Endothelial cell of umbilical vein (primary cell): ENCODE measurements at regions not wholly inside any gene's neighbourhood (a gene's known extent, or its start where the extent isn't known, plus 50 kb on each side); places are given as distances from the start of the nearest gene placed in this dataset.

Source experiments
- BruUV-seq: library from RNA; stranded (reverse); fragments of 400-500 nt; replicated peaks from 2 replicates; lab custom pipeline; 2021; lab: Mats Ljungman, UMichigan
- CTCF ChIA-PET: fragments of 300-600, 350-600 bp; sonication (Branson Sonifier 250); formaldehyde crosslinking; loops from one replicate; lab custom pipeline; 2021; ENCODE audit warnings: antibody characterized with exemption, inconsistent platforms; lab: Charles Lee
- POLR2A ChIA-PET: fragments of 300-600, 350-600 bp; sonication (Branson Sonifier 250); formaldehyde crosslinking; loops from one replicate; lab custom pipeline; 2021; ENCODE audit warnings: antibody characterized with exemption, inconsistent platforms; lab: Charles Lee
- DNase-seq: peaks from one replicate; pipeline ENCODE4 v3.0.0-alpha.2; 2011; ENCODE audit warnings: low read depth, low spot score
- FAIRE-seq: peaks from 2 replicates; lab custom pipeline; 2011; peaks lifted over from hg19 to GRCh38; lab: Jason Lieb, UNC
- H2AFZ ChIP-seq: 2 replicates; pipeline ENCODE4 v1.6.0; 2012; ENCODE audit warnings: low read depth, low read length, control low read depth, inconsistent platforms
- H3K27ac ChIP-seq: 2 replicates; pipeline ENCODE4 v1.5.1; 2011; ENCODE audit warnings: low read depth, mild to moderate bottlenecking, control low read depth, low read length, moderate library complexity; ENCODE audit not compliant: insufficient read depth
- H3K27me3 ChIP-seq, 2 experiments: 2 replicates each; pipeline versions ENCODE4 v1.6.0 to v1.6.1; 2011; ENCODE audit warnings: low read length in 2 of 2, mixed read lengths in 1 of 2; ENCODE audit not compliant: control insufficient read depth in 2 of 2, insufficient read depth in 2 of 2
- H3K36me3 ChIP-seq, 2 experiments: 2 replicates in 1 of 2; 3 replicates in 1 of 2; pipeline ENCODE4 v1.5.1; 2011; ENCODE audit warnings: low read length in 2 of 2, mild to moderate bottlenecking in 1 of 2, moderate library complexity in 1 of 2; ENCODE audit not compliant: control insufficient read depth in 2 of 2, insufficient read depth in 2 of 2; ENCODE audit errors: extremely low read depth in 1 of 2
- H3K4me1 ChIP-seq: 3 replicates; pipeline ENCODE4 v1.5.1; 2011; ENCODE audit warnings: mild to moderate bottlenecking, low read length; ENCODE audit not compliant: control insufficient read depth, insufficient read depth; ENCODE audit errors: extremely low read depth
- H3K4me2 ChIP-seq: 2 replicates; pipeline ENCODE4 v1.6.1; 2011; ENCODE audit warnings: low read length, control low read depth, mixed read lengths; ENCODE audit not compliant: insufficient read depth
- H3K4me3 ChIP-seq, 3 experiments: fragments of 200-600 bp in 1 of 3; sonication (generic), shearing (Covaris generic) in 1 of 3; replicated peaks in 1 of 3; 2 replicates each; pipeline ENCODE4 v1.5.1; 2011 to 2016; ENCODE audit warnings: control low read depth in 3 of 3, low read length in 3 of 3, mild to moderate bottlenecking in 2 of 3, inconsistent platforms in 1 of 3, low read depth in 1 of 3, moderate library complexity in 1 of 3; ENCODE audit not compliant: insufficient read depth in 1 of 3
- H3K79me2 ChIP-seq: 2 replicates; pipeline ENCODE4 v1.6.0; 2012; ENCODE audit warnings: low read length, inconsistent platforms; ENCODE audit not compliant: control insufficient read depth, insufficient read depth
- H3K9ac ChIP-seq: replicated peaks from 2 replicates; pipeline ENCODE3; 2011; ENCODE audit warnings: low read length, control low read depth; ENCODE audit not compliant: insufficient read depth; ENCODE audit errors: extremely low read depth
- H3K9me1 ChIP-seq: replicated peaks from 3 replicates; pipeline ENCODE4 v1.6.0; 2011; ENCODE audit warnings: mild to moderate bottlenecking, low read length; ENCODE audit not compliant: control insufficient read depth, insufficient read depth; ENCODE audit errors: extremely low read depth
- H3K9me3 ChIP-seq: replicated peaks from 2 replicates; pipeline ENCODE4 v1.5.1; 2012; ENCODE audit warnings: low read length, inconsistent platforms; ENCODE audit not compliant: control insufficient read depth, insufficient read depth
- H4K20me1 ChIP-seq: replicated peaks from 2 replicates; pipeline ENCODE3; 2011; ENCODE audit warnings: mild to moderate bottlenecking, low read length; ENCODE audit not compliant: control insufficient read depth, insufficient read depth; ENCODE audit errors: extremely low read depth
- CTCF ChIP-seq, 2 donors: IDR thresholded peaks; 1 replicate in 1 of 2; 2 replicates in 1 of 2; pipeline ENCODE4 v1.5.1; 2011; ENCODE audit warnings: low read length in 2 of 2, mild to moderate bottlenecking in 2 of 2, moderate library complexity in 2 of 2, control low read depth in 1 of 2, inconsistent platforms in 1 of 2, low read depth in 1 of 2; ENCODE audit not compliant: insufficient read depth in 1 of 2; ENCODE audit errors: extremely low read depth in 1 of 2
- EZH2 ChIP-seq: IDR thresholded peaks from 2 replicates; pipeline ENCODE4 v1.6.1; 2012; ENCODE audit warnings: borderline replicate concordance, low read depth, mild to moderate bottlenecking, moderate library complexity, low read length, inconsistent platforms; ENCODE audit not compliant: severe bottlenecking
- FOS ChIP-seq: IDR thresholded peaks from 2 replicates; pipeline ENCODE4 v1.6.1; 2011; ENCODE audit warnings: mild to moderate bottlenecking, low read length, moderate library complexity, borderline replicate concordance; ENCODE audit not compliant: insufficient read depth
- GATA2 ChIP-seq: IDR thresholded peaks from 2 replicates; pipeline ENCODE4 v1.7.0; 2011; ENCODE audit warnings: low read depth, mild to moderate bottlenecking, moderate library complexity, mixed read lengths, low read length; ENCODE audit not compliant: insufficient read length, insufficient read depth
- JUN ChIP-seq: IDR thresholded peaks from 2 replicates; pipeline ENCODE4 v1.6.1; 2011; ENCODE audit warnings: borderline replicate concordance, low read depth; ENCODE audit not compliant: insufficient read length, insufficient read depth
- MYC ChIP-seq: IDR thresholded peaks from one replicate; pipeline ENCODE4 v1.6.1; 2011; ENCODE audit warnings: mild to moderate bottlenecking, low read depth, low read length
- POLR2A ChIP-seq: IDR thresholded peaks from 2 replicates; pipeline ENCODE4 v1.6.1; 2012; ENCODE audit warnings: low read depth, mild to moderate bottlenecking, control low read depth, low read length
- POLR2AphosphoS5 ChIP-seq: IDR thresholded peaks from 2 replicates; pipeline ENCODE4 v1.6.1; 2012; ENCODE audit warnings: low read depth, mild to moderate bottlenecking, control low read depth, low read length, moderate library complexity; ENCODE audit not compliant: insufficient read depth
- dilution Hi-C: fragments of 300-500 bp; cut with MboI; formaldehyde crosslinking; loops from one replicate; pipeline ENCODE4 v1.15.0; 2019; ENCODE audit warnings: low sequenced_read_pairs; ENCODE audit not compliant: extremely low pct_ligation_motif_present
- intact Hi-C: fragments of 100-400 bp; cut with micrococcal nuclease; formaldehyde crosslinking; loops from one replicate; pipeline ENCODE4 v1.10.0; 2022
- TF ChIP-seq, protein P1 (sequence below): IDR thresholded peaks from 2 replicates; pipeline ENCODE4 v1.6.1; 2011; ENCODE audit not compliant: insufficient read depth, insufficient read length

GRCh38 chr2:181126311-181126868 is 146.0 kb downstream of the UBE2E3 start:
- H3K4me3 ChIP-seq, result no peak overlapping the region
- ChIA-PET POLR2A (no interaction called here), CTCF (no interaction called here)
- intact Hi-C loops (no loop called here), dilution Hi-C loops (no loop called here)
- no peak for FAIRE-seq
- no peaks in the 10 kb centered on the region for H4K20me1 ChIP-seq
- TF ChIP-seq POLR2AphosphoS5 (no peak), POLR2A (no peak), FOS (no peak), JUN (no peak), CTCF (IDR thresholded peaks at IDR 0.05; ENCODE audit: extremely low read depth in 1 of 2, insufficient read depth in 1 of 2, low read depth in 1 of 2, low read length in 2 of 2) (no peak), MYC (no peak), EZH2 (no peak), GATA2 (no peak)
- TF ChIP-seq, protein P1, sequence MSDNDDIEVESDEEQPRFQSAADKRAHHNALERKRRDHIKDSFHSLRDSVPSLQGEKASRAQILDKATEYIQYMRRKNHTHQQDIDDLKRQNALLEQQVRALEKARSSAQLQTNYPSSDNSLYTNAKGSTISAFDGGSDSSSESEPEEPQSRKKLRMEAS, result no peak
- BruUV-seq, result no TSS peak
- peaks cover 16% of the 10 kb centered on the region for H3K4me1 ChIP-seq
- no peak for DNase-seq
- H3K27me3 ChIP-seq, result no peaks in the 10 kb centered on the region
- no peak overlapping the region for H2AFZ ChIP-seq
- no peaks in the 10 kb centered on the region for H3K36me3 ChIP-seq
- H3K9ac ChIP-seq, result no peak overlapping the region
- no peaks in the 10 kb centered on the region for H3K79me2 ChIP-seq
- no peak overlapping the region for H3K4me2 ChIP-seq
- no peak overlapping the region for H3K27ac ChIP-seq
- no peaks in the 10 kb centered on the region for H3K9me1 ChIP-seq
- H3K9me3 ChIP-seq, result no peaks in the 10 kb centered on the region
